ENCODE measurements at regions not wholly inside any gene's neighbourhood (a gene's known extent, or its start where the extent isn't known, plus 50 kb on each side); places are given as distances from the start of the nearest gene placed in this dataset.
A peak's percentile ranks its signal among the peaks of the same experiment; 100 is the strongest.

DNA sequence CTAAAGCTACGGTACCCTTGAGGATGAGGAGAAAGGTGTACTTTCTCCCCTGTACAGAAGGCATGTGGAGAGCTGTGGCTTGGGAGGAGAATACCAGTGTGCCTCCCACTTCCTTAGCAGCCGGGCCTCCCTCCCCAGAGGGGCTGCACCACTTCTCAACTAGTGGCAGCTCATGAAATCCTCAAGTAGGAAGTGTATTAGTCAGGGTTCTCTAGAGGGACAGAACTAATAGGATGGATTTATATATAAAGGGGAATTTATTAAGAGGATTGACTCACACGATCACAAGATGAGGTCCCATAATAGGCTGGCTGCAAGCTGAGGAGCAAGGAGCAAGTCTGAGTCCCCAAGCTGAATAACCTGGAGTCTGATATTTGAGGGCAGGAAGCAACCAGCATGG lies 53.1 kb upstream of the PPP2R5A start:
- Histone ChIP-seq H3K9ac (ENCODE audit: insufficient read depth in 1 of 2, low read depth in 2 of 2, low read length in 2 of 2) (peak overlapping the region in 1 of 2 experiments; percentile 37; a peak in 1 of 4 replicates), H3K4me2 (ENCODE audit: insufficient read depth, low read length) (no peak overlapping the region), H3K27ac (ENCODE audit: extremely low read depth, low read depth, low read length) (peak overlapping the region; percentile 47; the same call in 2 of the 3 replicates), H3K4me1 (replicated peaks in 1 of 2; ENCODE audit: control insufficient read depth in 2 of 2, insufficient read depth in 2 of 2, low read length in 2 of 2) (peaks cover 18 to 41% of the 10 kb centered on the region in 2 experiments), H3K27me3 (ENCODE audit: control insufficient read depth in 2 of 2, insufficient read depth in 2 of 2, low read length in 2 of 2) (no peaks in the 10 kb centered on the region), H4K20me1 (replicated peaks; ENCODE audit: control insufficient read depth, insufficient read depth, low read length) (no peaks in the 10 kb centered on the region), H2AFZ (ENCODE audit: low read depth, low read length) (peak overlapping the region; percentile 85), H3K9me3 (replicated peaks; ENCODE audit: control insufficient read depth, insufficient read depth, low read depth, low read length) (no peaks in the 10 kb centered on the region), H3K9me1 (ENCODE audit: control insufficient read depth, insufficient read depth, low read length) (no peaks in the 10 kb centered on the region), H3K4me3 (no peak overlapping the region), H3K79me2 (ENCODE audit: control insufficient read depth, insufficient read depth, low read length) (no peaks in the 10 kb centered on the region), H3K36me3 (ENCODE audit: control insufficient read depth, insufficient read depth, low read length) (no peaks in the 10 kb centered on the region)
- CTCF ChIA-PET (ENCODE audit: low intra/inter-chr PET ratio) = no interaction called here
- WGBS (ENCODE audit: insufficient coverage, low coverage, missing lambda C conversion rate) = 37% methylated on average over 3 of the region's 3 CpGs
- TF ChIP-seq ZNF696 (CRISPR knock-in tag; conservative IDR thresholded peaks at IDR 0.05) (no peak), L3MBTL2 (IDR thresholded peaks at IDR 0.05) (no peak), SPI1 (IDR thresholded peaks at IDR 0.05; ENCODE audit: borderline replicate concordance, low read depth, low read length) (peak; percentile 50; the same call in 1 of the 2 replicates)
- TF ChIP-seq, protein P1, sequence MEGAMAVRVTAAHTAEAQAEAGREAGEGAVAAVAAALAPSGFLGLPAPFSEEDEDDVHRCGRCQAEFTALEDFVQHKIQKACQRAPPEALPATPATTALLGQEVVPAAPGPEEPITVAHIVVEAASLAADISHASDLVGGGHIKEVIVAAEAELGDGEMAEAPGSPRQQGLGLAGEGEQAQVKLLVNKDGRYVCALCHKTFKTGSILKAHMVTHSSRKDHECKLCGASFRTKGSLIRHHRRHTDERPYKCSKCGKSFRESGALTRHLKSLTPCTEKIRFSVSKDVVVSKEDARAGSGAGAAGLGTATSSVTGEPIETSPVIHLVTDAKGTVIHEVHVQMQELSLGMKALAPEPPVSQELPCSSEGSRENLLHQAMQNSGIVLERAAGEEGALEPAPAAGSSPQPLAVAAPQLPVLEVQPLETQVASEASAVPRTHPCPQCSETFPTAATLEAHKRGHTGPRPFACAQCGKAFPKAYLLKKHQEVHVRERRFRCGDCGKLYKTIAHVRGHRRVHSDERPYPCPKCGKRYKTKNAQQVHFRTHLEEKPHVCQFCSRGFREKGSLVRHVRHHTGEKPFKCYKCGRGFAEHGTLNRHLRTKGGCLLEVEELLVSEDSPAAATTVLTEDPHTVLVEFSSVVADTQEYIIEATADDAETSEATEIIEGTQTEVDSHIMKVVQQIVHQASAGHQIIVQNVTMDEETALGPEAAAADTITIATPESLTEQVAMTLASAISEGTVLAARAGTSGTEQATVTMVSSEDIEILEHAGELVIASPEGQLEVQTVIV (CRISPR knock-in tag; IDR thresholded peaks at IDR 0.05; ENCODE audit: borderline replicate concordance) = no peak
- TF ChIP-seq, protein P2, sequence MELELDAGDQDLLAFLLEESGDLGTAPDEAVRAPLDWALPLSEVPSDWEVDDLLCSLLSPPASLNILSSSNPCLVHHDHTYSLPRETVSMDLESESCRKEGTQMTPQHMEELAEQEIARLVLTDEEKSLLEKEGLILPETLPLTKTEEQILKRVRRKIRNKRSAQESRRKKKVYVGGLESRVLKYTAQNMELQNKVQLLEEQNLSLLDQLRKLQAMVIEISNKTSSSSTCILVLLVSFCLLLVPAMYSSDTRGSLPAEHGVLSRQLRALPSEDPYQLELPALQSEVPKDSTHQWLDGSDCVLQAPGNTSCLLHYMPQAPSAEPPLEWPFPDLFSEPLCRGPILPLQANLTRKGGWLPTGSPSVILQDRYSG (tag; conservative IDR thresholded peaks at IDR 0.05; ENCODE audit: low read depth) = 0 out of 2 replicates have a peak, but pooled peaks have one; percentile 35
- POLR2A ChIA-PET = interaction anchor here (0.6 to 2.6 kb wide), 8 partner anchors 10 to 692 kb away, joined by 3 to 13 read pairs (median 6); no protein-coding TSS in a partner anchor
- DNase-seq (ENCODE audit: extremely low read depth in 1 of 4, low spot score in 3 of 4) = peak in 1 of 4 experiments; percentile 39
- FAIRE-seq = no peak
- in situ Hi-C loops (cut with MboI) (no loop called here), intact Hi-C loops (cut with micrococcal nuclease) (no loop called here)
- ATAC-seq = peak; percentile 34
- BruUV-seq (replicated peaks) = no TSS peak
